Ureter (tissue), 1 donor: ENCODE measurements at regions not wholly inside any gene's neighbourhood (a gene's known extent, or its start where the extent isn't known, plus 50 kb on each side); places are given as distances from the start of the nearest gene placed in this dataset.

Source experiments
- DNase-seq: peaks from one replicate; pipeline ENCODE4 v3.0.0-alpha.2; 2020; ENCODE audit warnings: low spot score
- donor health status: DM: yes; HTN: yes; CAD: no.

- DNase-seq, result no peak
These were observed 282.4 kb upstream of the GRM7 start for GRCh38 chr3:6578526-6578925.

GRCh38 chr3:6580808-6581207 lies 280.1 kb upstream of the GRM7 start:
- DNase-seq, result no peak

- DNase-seq, result no peak
These were observed 275.6 kb upstream of the GRM7 start for GRCh38 chr3:6585360-6585759.

- no peak for DNase-seq
These were observed 260.7 kb upstream of the GRM7 start for GRCh38 chr3:6600237-6600636.

- no peak for DNase-seq
These were observed 259.5 kb upstream of the GRM7 start for GRCh38 chr3:6601374-6601773.

- no peak for DNase-seq
These were observed 258.6 kb upstream of the GRM7 start for GRCh38 chr3:6602329-6602728.

GRCh38 chr3:6605227-6605626 lies 255.7 kb upstream of the GRM7 start:
- DNase-seq, result no peak

- DNase-seq, result no peak
These were observed 252.1 kb upstream of the GRM7 start for GRCh38 chr3:6608843-6609242.

GRCh38 chr3:6612034-6612616 lies 248.8 kb upstream of the GRM7 start:
- no peak for DNase-seq

GRCh38 chr3:6622260-6622659 lies 238.7 kb upstream of the GRM7 start:
- DNase-seq, result no peak

GRCh38 chr3:6622712-6623111 lies 238.2 kb upstream of the GRM7 start:
- DNase-seq, result no peak

GRCh38 chr3:6631376-6631775 lies 229.5 kb upstream of the GRM7 start:
- no peak for DNase-seq

- no peak for DNase-seq
These were observed 220.0 kb upstream of the GRM7 start for GRCh38 chr3:6640907-6641306.

GRCh38 chr3:6644070-6644929 lies 216.6 kb upstream of the GRM7 start:
- no peak for DNase-seq

- DNase-seq, result no peak
These were observed 206.2 kb upstream of the GRM7 start for GRCh38 chr3:6654670-6655069.

- no peak for DNase-seq
These were observed 205.6 kb upstream of the GRM7 start for GRCh38 chr3:6655275-6655674.

- no peak for DNase-seq
These were observed 203.3 kb upstream of the GRM7 start for GRCh38 chr3:6657591-6657990.

GRCh38 chr3:6667354-6667753 lies 193.6 kb upstream of the GRM7 start:
- no peak for DNase-seq

- DNase-seq, result no peak
These were observed 189.6 kb upstream of the GRM7 start for GRCh38 chr3:6671363-6671762.

- DNase-seq, result no peak
These were observed 181.4 kb upstream of the GRM7 start for GRCh38 chr3:6679510-6679909.

- DNase-seq, result no peak
These were observed 180.7 kb upstream of the GRM7 start for GRCh38 chr3:6680119-6680806.

- no peak for DNase-seq
These were observed 163.6 kb upstream of the GRM7 start for GRCh38 chr3:6697285-6697684.

- no peak for DNase-seq
These were observed 163.2 kb upstream of the GRM7 start for GRCh38 chr3:6697722-6698121.
